ENCODE measurements at regions not wholly inside any gene's neighbourhood (a gene's known extent, or its start where the extent isn't known, plus 50 kb on each side); places are given as distances from the start of the nearest gene placed in this dataset.

GRCh38 chr5:135650081-135650480, 71.3 kb upstream of the CXCL14 start:
- no peak overlapping the region for H3K4me3 ChIP-seq (ENCODE audit: low read length in 2 of 2)
- no peak for DNase-seq (ENCODE audit: low read depth in 6 of 9, low spot score in 9 of 9)
- H3K27ac ChIP-seq (ENCODE audit: low read depth in 1 of 2, low read length in 1 of 2): no peak overlapping the region
- H3K27me3 ChIP-seq (ENCODE audit: control insufficient read depth in 2 of 2, insufficient read depth in 1 of 2, low read length in 1 of 2): no peaks in the 10 kb centered on the region
- H3K4me1 ChIP-seq (ENCODE audit: control insufficient read depth in 2 of 2, insufficient read depth in 2 of 2, low read length in 2 of 2): no peaks in the 10 kb centered on the region
- H3K9me3 ChIP-seq (ENCODE audit: control insufficient read depth in 2 of 2, insufficient read depth in 1 of 2, low read length in 1 of 2): peaks cover 0 to 3% of the 10 kb centered on the region in 2 donors
- 91% methylated on average over 2 of the region's 2 CpGs for WGBS
- no peaks in the 10 kb centered on the region for H3K36me3 ChIP-seq (ENCODE audit: control insufficient read depth in 2 of 2, insufficient read depth in 2 of 2, low read length in 1 of 2)

GRCh38 chr5:135649435-135649834, 70.6 kb upstream of the CXCL14 start:
- DNase-seq (ENCODE audit: low read depth in 6 of 9, low spot score in 9 of 9): no peak

GRCh38 chr5:135648116-135648515, 69.3 kb upstream of the CXCL14 start:
- Histone ChIP-seq H3K36me3 (ENCODE audit: control insufficient read depth in 2 of 2, insufficient read depth in 2 of 2, low read length in 1 of 2) (no peaks in the 10 kb centered on the region), H3K27ac (ENCODE audit: low read depth in 1 of 2, low read length in 1 of 2) (no peak overlapping the region), H3K4me1 (ENCODE audit: control insufficient read depth in 2 of 2, insufficient read depth in 2 of 2, low read length in 2 of 2) (no peaks in the 10 kb centered on the region), H3K27me3 (ENCODE audit: control insufficient read depth in 2 of 2, insufficient read depth in 1 of 2, low read length in 1 of 2) (no peaks in the 10 kb centered on the region), H3K4me3 (ENCODE audit: low read length in 2 of 2) (no peak overlapping the region), H3K9me3 (ENCODE audit: control insufficient read depth in 2 of 2, insufficient read depth in 1 of 2, low read length in 1 of 2) (peaks cover 0 to 3% of the 10 kb centered on the region in 2 donors)
- no peak for DNase-seq (ENCODE audit: low read depth in 6 of 9, low spot score in 9 of 9)
- 88% methylated on average over 2 of the region's 2 CpGs for WGBS

More at GRCh38 chr5:135649435-135649834, 70.6 kb upstream of the CXCL14 start:
- H3K4me3 ChIP-seq (ENCODE audit: low read length in 2 of 2): no peak overlapping the region
- 95% methylated on average over 3 of the region's 3 CpGs for WGBS
- no peak overlapping the region for H3K27ac ChIP-seq (ENCODE audit: low read depth in 1 of 2, low read length in 1 of 2)
- H3K27me3 ChIP-seq (ENCODE audit: control insufficient read depth in 2 of 2, insufficient read depth in 1 of 2, low read length in 1 of 2): no peaks in the 10 kb centered on the region
- H3K9me3 ChIP-seq (ENCODE audit: control insufficient read depth in 2 of 2, insufficient read depth in 1 of 2, low read length in 1 of 2): peaks cover 0 to 3% of the 10 kb centered on the region in 2 donors
- H3K4me1 ChIP-seq (ENCODE audit: control insufficient read depth in 2 of 2, insufficient read depth in 2 of 2, low read length in 2 of 2): no peaks in the 10 kb centered on the region
- H3K36me3 ChIP-seq (ENCODE audit: control insufficient read depth in 2 of 2, insufficient read depth in 2 of 2, low read length in 1 of 2): no peaks in the 10 kb centered on the region

- Histone ChIP-seq H3K4me3 (ENCODE audit: low read length in 2 of 2) (no peak overlapping the region), H3K27ac (ENCODE audit: low read depth in 1 of 2, low read length in 1 of 2) (no peak overlapping the region), H3K27me3 (ENCODE audit: control insufficient read depth in 2 of 2, insufficient read depth in 1 of 2, low read length in 1 of 2) (no peaks in the 10 kb centered on the region), H3K36me3 (ENCODE audit: control insufficient read depth in 2 of 2, insufficient read depth in 2 of 2, low read length in 1 of 2) (no peaks in the 10 kb centered on the region), H3K4me1 (ENCODE audit: control insufficient read depth in 2 of 2, insufficient read depth in 2 of 2, low read length in 2 of 2) (no peaks in the 10 kb centered on the region), H3K9me3 (ENCODE audit: control insufficient read depth in 2 of 2, insufficient read depth in 1 of 2, low read length in 1 of 2) (peaks cover 0 to 3% of the 10 kb centered on the region in 2 donors)
- WGBS: 94% methylated on average over 8 of the region's 8 CpGs
- no peak for DNase-seq (ENCODE audit: low read depth in 6 of 9, low spot score in 9 of 9)
These were observed 66.8 kb upstream of the CXCL14 start for GRCh38 chr5:135645336-135646180.

- H3K9me3 ChIP-seq (ENCODE audit: control insufficient read depth in 2 of 2, insufficient read depth in 1 of 2, low read length in 1 of 2): peaks cover 0 to 3% of the 10 kb centered on the region in 2 donors
- H3K27ac ChIP-seq (ENCODE audit: low read depth in 1 of 2, low read length in 1 of 2): no peak overlapping the region
- no peaks in the 10 kb centered on the region for H3K27me3 ChIP-seq (ENCODE audit: control insufficient read depth in 2 of 2, insufficient read depth in 1 of 2, low read length in 1 of 2)
- no peak overlapping the region for H3K4me3 ChIP-seq (ENCODE audit: low read length in 2 of 2)
- WGBS: 98% methylated on average over 6 of the region's 6 CpGs
- no peak for DNase-seq (ENCODE audit: low read depth in 6 of 9, low spot score in 9 of 9)
- H3K36me3 ChIP-seq (ENCODE audit: control insufficient read depth in 2 of 2, insufficient read depth in 2 of 2, low read length in 1 of 2): no peaks in the 10 kb centered on the region
- no peaks in the 10 kb centered on the region for H3K4me1 ChIP-seq (ENCODE audit: control insufficient read depth in 2 of 2, insufficient read depth in 2 of 2, low read length in 2 of 2)
These were observed 66.0 kb upstream of the CXCL14 start for GRCh38 chr5:135644816-135645215.

GRCh38 chr5:135643881-135644766, 65.3 kb upstream of the CXCL14 start:
- H3K36me3 ChIP-seq (ENCODE audit: control insufficient read depth in 2 of 2, insufficient read depth in 2 of 2, low read length in 1 of 2): no peaks in the 10 kb centered on the region
- DNase-seq (ENCODE audit: low read depth in 6 of 9, low spot score in 9 of 9): no peak
- no peak overlapping the region for H3K4me3 ChIP-seq (ENCODE audit: low read length in 2 of 2)
- peaks cover 0 to 3% of the 10 kb centered on the region in 2 donors for H3K9me3 ChIP-seq (ENCODE audit: control insufficient read depth in 2 of 2, insufficient read depth in 1 of 2, low read length in 1 of 2)
- 81% methylated on average over 4 of the region's 4 CpGs for WGBS
- no peaks in the 10 kb centered on the region for H3K4me1 ChIP-seq (ENCODE audit: control insufficient read depth in 2 of 2, insufficient read depth in 2 of 2, low read length in 2 of 2)
- H3K27ac ChIP-seq (ENCODE audit: low read depth in 1 of 2, low read length in 1 of 2): no peak overlapping the region
- H3K27me3 ChIP-seq (ENCODE audit: control insufficient read depth in 2 of 2, insufficient read depth in 1 of 2, low read length in 1 of 2): no peaks in the 10 kb centered on the region

GRCh38 chr5:135642934-135643333, 64.1 kb upstream of the CXCL14 start:
- no peak for DNase-seq (ENCODE audit: low read depth in 6 of 9, low spot score in 9 of 9)
- WGBS: 94% methylated on average over 10 of the region's 10 CpGs
- Histone ChIP-seq H3K9me3 (ENCODE audit: control insufficient read depth in 2 of 2, insufficient read depth in 1 of 2, low read length in 1 of 2) (no peaks in the 10 kb centered on the region), H3K4me1 (ENCODE audit: control insufficient read depth in 2 of 2, insufficient read depth in 2 of 2, low read length in 2 of 2) (no peaks in the 10 kb centered on the region), H3K27me3 (ENCODE audit: control insufficient read depth in 2 of 2, insufficient read depth in 1 of 2, low read length in 1 of 2) (no peaks in the 10 kb centered on the region), H3K4me3 (ENCODE audit: low read length in 2 of 2) (no peak overlapping the region), H3K27ac (ENCODE audit: low read depth in 1 of 2, low read length in 1 of 2) (no peak overlapping the region), H3K36me3 (ENCODE audit: control insufficient read depth in 2 of 2, insufficient read depth in 2 of 2, low read length in 1 of 2) (no peaks in the 10 kb centered on the region)

GRCh38 chr5:135642488-135642870, 63.7 kb upstream of the CXCL14 start:
- H3K27me3 ChIP-seq (ENCODE audit: control insufficient read depth in 2 of 2, insufficient read depth in 1 of 2, low read length in 1 of 2): no peaks in the 10 kb centered on the region
- H3K9me3 ChIP-seq (ENCODE audit: control insufficient read depth in 2 of 2, insufficient read depth in 1 of 2, low read length in 1 of 2): no peaks in the 10 kb centered on the region
- no peak overlapping the region for H3K4me3 ChIP-seq (ENCODE audit: low read length in 2 of 2)
- no peak for DNase-seq (ENCODE audit: low read depth in 6 of 9, low spot score in 9 of 9)
- WGBS: 86% methylated on average over 3 of the region's 3 CpGs
- H3K36me3 ChIP-seq (ENCODE audit: control insufficient read depth in 2 of 2, insufficient read depth in 2 of 2, low read length in 1 of 2): no peaks in the 10 kb centered on the region
- no peak overlapping the region for H3K27ac ChIP-seq (ENCODE audit: low read depth in 1 of 2, low read length in 1 of 2)
- H3K4me1 ChIP-seq (ENCODE audit: control insufficient read depth in 2 of 2, insufficient read depth in 2 of 2, low read length in 2 of 2): no peaks in the 10 kb centered on the region
